Stimulated activated CD8-positive, alpha-beta memory T cell treated with anti-CD3 and anti-CD28 coated beads, Interleukin-2, amount 100 ng/mL, for 48 hours (primary cell): ENCODE measurements at regions not wholly inside any gene's neighbourhood (a gene's known extent, or its start where the extent isn't known, plus 50 kb on each side); places are given as distances from the start of the nearest gene placed in this dataset.

Source experiments
- DNase-seq, 2 donors: peaks; one replicate each; pipeline ENCODE4 v3.0.0-alpha.2; 2020; ENCODE audit warnings: low read depth in 2 of 2

GRCh38 chr10:83250396-83250795 lies 888.9 kb upstream of the GHITM start:
- no peak for DNase-seq

- no peak for DNase-seq
Observed at GRCh38 chr10:83252169-83252568, 887.1 kb upstream of the GHITM start.

- DNase-seq, result no peak
Observed at GRCh38 chr10:83252596-83252995, 886.7 kb upstream of the GHITM start.

- no peak for DNase-seq
Observed at GRCh38 chr10:83253011-83253671, 886.2 kb upstream of the GHITM start.

- DNase-seq, result no peak
Observed at GRCh38 chr10:83254698-83255097, 884.6 kb upstream of the GHITM start.

- DNase-seq, result no peak
Observed at GRCh38 chr10:83262434-83262833, 876.9 kb upstream of the GHITM start.

- DNase-seq, result no peak
Observed at GRCh38 chr10:83272666-83273434, 866.5 kb upstream of the GHITM start.

- DNase-seq, result no peak
Observed at GRCh38 chr10:83274088-83274487, 865.2 kb upstream of the GHITM start.

GRCh38 chr10:83276971-83277370 lies 862.3 kb upstream of the GHITM start:
- no peak for DNase-seq

GRCh38 chr10:83283151-83283550 lies 856.2 kb upstream of the GHITM start:
- no peak for DNase-seq

GRCh38 chr10:83287374-83287773 lies 851.9 kb upstream of the GHITM start:
- no peak for DNase-seq

- DNase-seq, result no peak
Observed at GRCh38 chr10:83289373-83289772, 849.9 kb upstream of the GHITM start.

GRCh38 chr10:83289948-83290347 lies 849.4 kb upstream of the GHITM start:
- DNase-seq, result no peak

GRCh38 chr10:83301732-83302131 lies 837.6 kb upstream of the GHITM start:
- DNase-seq, result no peak

- no peak for DNase-seq
Observed at GRCh38 chr10:83302623-83303022, 836.7 kb upstream of the GHITM start.

- no peak for DNase-seq
Observed at GRCh38 chr10:83310688-83311087, 828.6 kb upstream of the GHITM start.

GRCh38 chr10:83312570-83312969 lies 826.7 kb upstream of the GHITM start:
- no peak for DNase-seq

- no peak for DNase-seq
Observed at GRCh38 chr10:83332690-83333089, 806.6 kb upstream of the GHITM start.

GRCh38 chr10:83333566-83333965 lies 805.7 kb upstream of the GHITM start:
- no peak for DNase-seq

- DNase-seq, result no peak
Observed at GRCh38 chr10:83343676-83344075, 795.6 kb upstream of the GHITM start.

GRCh38 chr10:83346266-83346910 lies 792.9 kb upstream of the GHITM start:
- DNase-seq, result no peak

GRCh38 chr10:83352588-83352987 lies 786.7 kb upstream of the GHITM start:
- no peak for DNase-seq

- DNase-seq, result no peak
Observed at GRCh38 chr10:83354456-83354855, 784.9 kb upstream of the GHITM start.
